ENCODE measurements at regions not wholly inside any gene's neighbourhood (a gene's known extent, or its start where the extent isn't known, plus 50 kb on each side); places are given as distances from the start of the nearest gene placed in this dataset.
A peak's percentile ranks its signal among the peaks of the same experiment; 100 is the strongest.

DNA sequence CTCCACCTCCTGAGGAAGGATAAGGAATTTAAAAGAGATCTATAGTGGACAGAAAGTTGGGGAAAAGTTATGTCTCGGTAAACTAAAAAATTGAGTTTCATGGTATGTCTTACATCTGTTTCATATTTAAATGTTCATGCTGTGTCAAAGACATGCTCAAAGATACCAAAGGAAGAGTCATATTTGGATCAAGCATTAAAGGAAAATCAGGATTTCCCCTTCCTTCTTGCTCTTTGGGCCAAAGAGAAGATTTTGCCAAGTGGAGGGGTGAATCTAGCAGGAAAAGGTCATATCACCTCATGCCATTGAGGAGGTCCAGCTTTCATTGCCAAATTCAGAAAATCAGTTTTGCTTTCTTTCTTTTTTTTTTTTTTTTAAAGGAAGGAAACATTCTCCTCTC is 192.4 kb downstream of the OGFRL1 start:
- no peak for DNase-seq (ENCODE audit: low spot score)

DNA sequence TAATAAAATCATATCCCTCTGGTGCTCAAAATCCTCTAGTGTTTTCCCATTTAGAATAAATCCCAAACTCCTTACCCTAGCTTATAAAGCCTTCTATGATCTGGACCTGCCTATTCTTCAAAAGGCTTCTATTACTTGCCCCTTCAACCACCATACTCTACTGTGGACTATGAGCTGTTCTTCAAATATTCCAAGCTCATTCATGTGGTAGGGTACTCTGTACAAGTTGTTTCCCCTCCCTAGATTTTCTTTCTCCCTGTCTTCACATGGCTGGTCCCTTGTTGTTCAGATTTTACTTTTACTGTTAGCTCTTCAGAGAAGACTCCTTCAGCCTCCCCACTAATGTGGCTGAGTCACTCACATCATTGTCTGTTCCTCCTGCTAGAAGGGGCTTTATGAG is 193.2 kb downstream of the OGFRL1 start:
- DNase-seq (ENCODE audit: low spot score): no peak

DNA sequence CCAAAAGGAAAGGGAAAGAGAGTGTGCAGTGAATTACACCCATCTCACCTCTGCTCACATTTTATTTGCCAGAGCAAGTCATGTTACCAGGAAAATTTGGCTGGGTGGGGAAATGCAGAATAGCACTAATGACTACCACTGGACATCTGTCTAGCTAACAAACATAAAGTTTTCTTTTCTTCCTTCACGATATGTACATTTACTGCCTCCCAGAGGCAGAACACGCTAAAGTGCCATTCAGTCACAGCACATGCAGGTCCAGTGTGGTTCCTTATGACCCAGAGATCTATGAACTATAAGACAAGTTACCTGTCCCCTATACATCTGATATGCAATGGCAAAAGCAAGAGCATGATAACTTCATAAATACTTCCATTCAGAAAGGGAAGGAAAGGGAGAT is 194.1 kb downstream of the OGFRL1 start:
- no peak for DNase-seq (ENCODE audit: low spot score)

DNA sequence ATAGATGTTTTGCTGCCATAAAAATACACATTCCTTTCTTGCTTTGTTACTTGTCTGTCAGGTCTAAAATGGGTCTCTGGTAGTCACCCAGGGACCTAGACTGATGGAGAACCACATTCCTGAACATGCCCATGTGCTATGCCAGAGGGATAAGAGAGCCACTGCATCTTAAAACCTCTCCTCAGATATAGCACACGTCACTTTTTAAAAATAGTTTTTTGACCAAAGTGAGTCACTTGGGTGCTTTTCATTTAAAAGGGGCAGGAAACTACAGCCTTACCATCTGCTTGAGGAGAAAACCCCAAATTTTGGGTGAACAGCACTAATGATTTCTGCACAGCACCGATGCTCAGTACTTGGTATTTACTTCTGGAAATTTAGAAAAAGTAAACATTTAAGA is 197.8 kb downstream of the OGFRL1 start:
- no peak for DNase-seq (ENCODE audit: low spot score)

DNA sequence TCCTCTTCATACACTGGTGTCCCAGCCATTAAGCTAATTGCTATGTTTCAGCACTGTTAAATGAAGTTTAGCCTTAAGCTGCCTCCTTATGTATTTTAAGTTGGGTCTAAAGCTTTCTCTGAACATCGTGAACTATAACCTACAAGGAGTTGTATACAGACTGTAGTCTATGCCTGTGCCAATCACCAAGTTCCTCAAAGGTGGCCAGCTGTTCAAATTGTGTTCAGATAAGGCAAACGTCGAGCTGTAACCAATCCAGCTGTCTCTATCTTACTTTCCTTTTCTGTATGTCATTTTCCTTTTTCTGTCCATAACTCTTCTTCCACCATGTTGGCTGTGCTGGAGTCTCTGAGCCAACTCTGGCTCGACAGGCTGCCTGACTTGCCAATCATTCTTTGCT is 199.6 kb downstream of the OGFRL1 start:
- DNase-seq (ENCODE audit: low spot score): no peak

DNA sequence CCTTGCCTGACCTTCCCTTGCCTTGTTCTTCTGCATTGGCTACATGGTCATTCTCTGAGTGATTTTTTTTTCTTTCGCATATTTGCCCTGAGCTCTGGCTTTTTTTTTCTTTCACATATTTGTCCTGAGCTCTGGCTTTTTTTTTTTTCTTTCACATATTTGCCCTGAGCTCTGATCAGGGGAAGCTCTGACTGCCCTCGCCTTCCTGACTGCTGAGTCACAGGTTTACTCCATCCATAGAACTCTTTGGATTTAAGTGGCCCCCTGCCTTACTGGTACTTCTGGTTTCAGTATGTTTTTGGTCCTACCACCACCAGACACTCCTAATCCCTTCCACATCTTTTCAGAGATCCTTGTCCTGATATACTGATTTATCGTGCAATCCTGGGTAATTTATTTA is 201.1 kb downstream of the OGFRL1 start:
- no peak for DNase-seq (ENCODE audit: low spot score)

DNA sequence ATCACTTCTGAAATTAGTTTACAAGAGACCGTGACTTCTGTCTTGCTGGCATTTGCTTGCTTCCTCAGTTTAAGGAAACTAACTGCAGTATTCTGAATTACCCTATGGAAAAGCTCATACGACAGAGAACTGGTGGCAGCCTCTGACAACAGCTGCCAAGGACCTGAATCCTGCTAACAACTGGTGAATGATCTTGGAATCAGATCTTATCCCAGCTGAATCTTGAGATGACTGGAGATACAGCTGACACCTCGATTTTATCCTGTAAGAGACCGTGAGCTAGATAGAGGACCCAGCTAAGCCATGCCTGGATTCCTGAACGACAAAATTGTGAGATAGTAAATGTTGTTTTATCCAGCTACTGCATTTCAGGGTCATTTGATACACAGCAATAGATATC is 202.3 kb downstream of the OGFRL1 start:
- DNase-seq (ENCODE audit: low spot score): no peak

DNA sequence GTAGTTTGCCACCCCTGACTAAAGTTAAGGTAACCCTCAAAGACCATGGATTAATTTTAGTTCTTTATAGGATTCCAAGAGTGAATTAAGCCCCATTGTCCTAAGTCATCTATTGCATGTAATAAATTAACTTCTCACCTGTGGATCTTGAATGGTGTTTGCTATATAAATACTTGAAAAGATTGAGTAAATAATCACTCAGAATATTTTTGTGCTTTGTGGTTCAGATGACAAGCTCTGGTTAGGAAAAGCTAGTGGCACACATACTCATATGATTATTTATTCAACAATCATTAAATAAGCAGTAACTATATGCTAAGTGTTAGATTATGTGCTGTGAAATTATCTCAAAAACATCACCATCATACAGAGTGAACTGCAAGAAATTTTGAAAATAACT is 203.2 kb downstream of the OGFRL1 start:
- no peak for DNase-seq (ENCODE audit: low spot score)

DNA sequence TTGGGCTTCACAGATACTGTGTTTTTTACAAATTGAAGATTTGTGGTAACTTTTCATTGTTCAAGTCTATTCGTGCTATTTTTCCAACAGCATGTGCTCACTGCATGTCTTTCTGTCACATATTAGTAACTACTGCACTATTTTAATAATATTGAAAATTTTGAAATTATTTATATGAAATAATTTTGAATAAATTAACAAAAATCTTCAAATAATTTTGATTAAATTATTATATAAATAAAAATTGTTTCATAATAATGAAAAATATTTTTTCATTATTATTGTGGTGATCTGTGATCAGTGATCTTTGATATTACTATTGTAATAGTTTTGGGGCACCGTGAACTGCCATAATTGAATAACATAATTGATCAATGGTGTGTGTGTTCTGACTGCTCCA is 204.1 kb downstream of the OGFRL1 start:
- no peak for DNase-seq (ENCODE audit: low spot score)

DNA sequence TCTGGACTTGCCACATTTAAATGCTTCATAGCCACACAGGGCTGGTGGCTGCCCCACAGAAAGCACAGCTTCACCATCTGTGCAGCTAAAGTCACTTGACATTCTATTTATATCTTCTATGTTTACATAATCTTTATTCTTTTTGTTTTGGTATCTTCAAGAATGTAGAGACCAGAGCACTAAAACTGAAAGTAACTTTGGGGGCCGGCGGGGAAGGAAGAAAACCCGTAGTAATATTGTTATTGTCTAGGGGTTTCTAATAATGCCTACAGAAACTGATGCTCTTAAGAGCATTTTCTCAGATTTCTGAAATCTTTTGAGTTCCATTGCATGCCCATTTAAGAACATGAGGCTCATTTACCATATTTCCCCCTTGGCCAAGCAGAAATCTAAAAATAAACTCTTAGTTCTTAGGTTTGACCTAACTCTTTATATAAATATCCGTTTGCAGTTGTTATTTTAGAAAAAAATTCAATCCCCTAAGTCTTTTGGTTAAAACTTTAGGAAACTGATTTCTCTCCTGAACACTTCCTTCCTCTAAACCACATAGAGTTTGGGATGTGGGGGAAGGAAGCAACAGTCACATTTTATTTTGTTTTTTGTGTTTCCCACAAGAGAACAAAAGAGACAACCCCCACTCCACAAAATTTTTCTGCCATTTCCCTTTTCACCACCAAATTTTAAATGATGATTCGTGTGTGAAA is 207.6 kb downstream of the OGFRL1 start:
- DNase-seq (ENCODE audit: low spot score): no peak

DNA sequence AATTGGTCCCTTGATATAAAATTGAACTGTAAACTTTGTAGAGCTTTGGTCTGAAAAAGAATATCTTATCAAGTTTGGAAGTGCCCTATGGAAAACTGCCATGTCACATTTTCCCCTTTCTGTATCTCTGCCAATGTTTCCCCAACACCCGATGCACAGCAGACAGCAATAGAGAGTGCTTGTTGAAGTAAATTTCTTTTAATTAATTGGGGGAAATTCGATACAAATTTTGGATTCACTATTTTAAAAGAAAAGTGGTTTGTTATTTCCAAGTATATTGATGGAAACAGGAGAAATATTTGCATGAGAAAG is 208.1 kb downstream of the OGFRL1 start:
- no peak for DNase-seq (ENCODE audit: low spot score)

DNA sequence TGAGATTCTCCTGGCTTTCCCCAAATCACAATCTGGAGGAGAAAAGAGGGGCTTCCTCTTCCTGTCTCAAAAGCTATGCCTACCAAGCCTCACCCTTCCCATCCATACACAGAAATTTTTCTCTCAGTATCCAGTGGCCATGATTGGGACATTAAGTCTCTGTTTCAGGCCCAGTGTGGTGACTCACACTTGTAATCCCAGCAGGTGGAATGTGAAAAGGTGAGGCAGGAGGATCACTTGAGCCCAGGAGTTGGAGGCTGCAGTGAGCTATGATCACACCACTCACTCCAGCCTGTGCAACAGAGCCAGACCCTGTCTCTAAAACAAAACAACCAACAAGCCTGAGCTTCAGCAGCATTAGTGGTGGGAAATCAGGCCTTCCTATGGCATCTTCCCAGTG is 210.0 kb downstream of the OGFRL1 start:
- DNase-seq (ENCODE audit: low spot score): no peak

DNA sequence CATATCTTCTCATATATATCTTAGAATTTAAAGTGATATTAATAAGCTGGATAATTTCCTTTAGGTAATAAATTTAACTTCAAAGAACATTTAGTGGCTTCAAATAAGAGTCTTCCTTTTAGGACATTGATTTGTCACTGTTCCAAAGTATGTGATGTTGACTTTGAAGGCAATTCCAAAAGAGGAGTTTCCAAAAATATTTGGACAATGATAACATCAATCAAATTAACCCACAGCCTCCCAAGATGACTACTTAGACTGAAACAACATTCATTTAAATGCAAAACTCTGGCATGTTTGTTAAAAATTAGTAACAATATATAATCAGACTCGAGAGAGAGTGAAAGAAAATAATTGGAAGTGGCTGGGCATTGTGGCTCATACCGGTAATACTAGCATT is 211.1 kb downstream of the OGFRL1 start:
- DNase-seq (ENCODE audit: low spot score): no peak

DNA sequence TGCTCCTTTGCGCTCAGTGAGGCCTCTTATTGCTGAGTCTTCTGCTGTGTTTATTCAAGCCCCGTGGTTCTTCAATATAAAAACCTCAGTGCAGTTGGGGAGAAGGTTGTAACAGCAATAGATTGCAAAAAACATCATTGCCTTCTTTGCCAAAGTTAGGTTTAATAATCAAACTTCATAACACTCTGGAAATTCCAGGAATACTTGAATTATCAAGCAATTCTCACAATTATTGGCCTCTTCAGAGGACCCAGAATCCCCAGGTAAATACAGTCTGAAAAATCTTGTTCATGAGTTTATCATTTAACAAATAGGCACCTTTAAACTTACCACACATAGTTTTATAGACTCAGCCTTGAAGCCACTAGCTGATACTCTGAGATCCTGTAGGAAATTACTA is 213.6 kb downstream of the OGFRL1 start:
- DNase-seq (ENCODE audit: low spot score): no peak

DNA sequence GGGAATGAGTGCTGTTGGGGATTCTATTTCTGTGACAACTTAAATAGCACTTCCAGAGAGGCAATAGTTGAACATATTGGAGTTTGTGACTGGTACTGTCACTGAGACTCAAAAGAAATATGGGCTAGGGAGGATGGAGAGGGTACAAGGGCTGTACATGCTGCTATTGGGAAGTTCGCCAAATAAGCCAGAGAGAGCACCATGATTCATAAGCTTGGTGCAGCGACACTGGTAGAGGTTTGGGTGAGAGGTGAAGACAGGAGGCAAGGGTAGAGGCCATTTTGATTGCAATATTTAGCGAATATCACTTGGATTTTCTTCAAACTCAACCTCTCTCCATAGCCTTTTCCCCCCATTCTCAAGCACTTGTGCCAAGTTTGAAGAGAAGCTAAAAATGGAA is 214.3 kb downstream of the OGFRL1 start:
- no peak for DNase-seq (ENCODE audit: low spot score)

DNA sequence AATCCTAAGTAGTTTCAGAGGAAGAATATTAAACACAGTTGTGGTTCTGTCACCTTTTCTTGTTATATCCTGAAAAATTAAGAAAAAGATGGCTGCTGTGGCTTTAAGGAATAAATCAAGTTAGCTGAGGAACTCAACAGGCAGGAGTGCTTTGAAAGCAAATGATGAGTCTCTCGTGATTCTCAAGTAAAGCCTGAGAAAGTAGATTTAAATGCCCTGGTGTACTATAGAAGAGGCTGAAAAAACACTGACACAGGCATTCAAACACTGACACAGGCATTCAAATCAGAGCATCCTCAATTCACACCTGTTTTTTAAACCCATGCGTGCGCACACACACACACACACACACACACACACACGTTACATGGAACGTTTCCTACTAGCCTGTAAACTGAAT is 218.6 kb downstream of the OGFRL1 start:
- no peak for DNase-seq (ENCODE audit: low spot score)

DNA sequence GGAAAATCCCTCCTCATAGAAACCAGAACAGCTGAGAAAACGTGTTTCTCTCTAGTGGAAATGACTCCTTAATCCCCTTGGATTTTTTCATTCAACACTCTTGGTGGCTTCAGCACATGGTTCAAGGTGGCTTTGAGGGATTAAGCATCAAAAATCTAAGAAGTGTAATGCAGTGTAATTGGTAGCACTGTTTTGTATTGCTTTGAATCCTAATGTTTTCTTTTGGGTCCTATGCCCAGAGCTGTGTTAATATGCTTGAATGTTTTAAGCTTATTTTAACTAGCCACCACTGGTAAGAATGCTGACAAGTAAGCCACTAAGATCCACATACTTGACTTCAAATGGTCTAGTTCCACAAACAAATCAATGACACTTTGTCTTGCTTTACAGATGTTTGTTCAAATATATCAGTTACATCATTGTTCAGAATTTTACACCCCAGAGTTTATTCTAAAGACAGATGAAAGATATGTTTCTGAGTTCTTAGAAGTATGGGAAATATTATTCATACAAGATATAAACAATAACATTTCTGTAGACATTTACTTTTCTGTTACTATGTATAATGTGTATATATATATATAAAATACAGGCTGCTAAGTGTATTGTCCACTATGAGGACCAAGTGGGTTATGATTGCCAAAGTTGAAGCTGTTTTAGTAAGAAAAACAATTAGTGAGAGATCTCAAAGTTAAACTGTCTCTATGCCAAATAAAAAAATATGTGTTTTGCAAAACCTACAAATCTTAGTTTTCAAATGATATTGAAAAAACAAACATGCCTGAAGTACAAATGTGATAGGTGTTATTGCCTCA is 220.8 kb downstream of the OGFRL1 start:
- DNase-seq (ENCODE audit: low spot score): no peak

DNA sequence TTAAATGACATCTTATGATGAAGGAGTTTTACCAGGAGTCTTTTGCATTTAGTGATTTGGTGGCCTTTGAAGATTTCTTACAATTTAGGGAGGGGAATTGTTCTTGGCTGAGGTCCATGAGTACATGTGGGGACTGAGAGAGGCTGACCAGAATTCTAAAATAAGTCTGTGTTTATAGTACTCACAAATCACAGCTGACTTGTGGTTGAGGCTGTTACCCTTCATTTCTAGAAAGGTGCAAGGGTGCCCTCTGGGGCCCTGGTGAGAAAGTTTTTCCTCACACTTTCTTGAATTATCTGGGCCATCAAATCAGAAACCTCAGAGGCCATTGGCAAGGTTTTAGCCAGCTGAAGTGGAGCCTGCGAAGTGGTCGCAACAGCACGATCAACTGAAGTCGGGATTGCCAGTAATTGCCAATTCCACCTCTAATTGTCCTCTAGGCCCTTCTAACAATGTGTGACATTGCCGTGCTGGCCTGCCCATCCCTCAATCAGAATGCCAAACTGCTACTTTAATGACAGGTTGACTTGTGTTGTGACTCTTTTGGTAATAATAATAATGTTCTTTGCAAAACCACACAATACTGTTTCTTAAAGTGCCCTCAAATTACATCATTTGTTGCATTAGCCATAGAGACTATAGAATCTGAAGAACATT is 221.6 kb downstream of the OGFRL1 start:
- DNase-seq (ENCODE audit: low spot score): peak; percentile 37

DNA sequence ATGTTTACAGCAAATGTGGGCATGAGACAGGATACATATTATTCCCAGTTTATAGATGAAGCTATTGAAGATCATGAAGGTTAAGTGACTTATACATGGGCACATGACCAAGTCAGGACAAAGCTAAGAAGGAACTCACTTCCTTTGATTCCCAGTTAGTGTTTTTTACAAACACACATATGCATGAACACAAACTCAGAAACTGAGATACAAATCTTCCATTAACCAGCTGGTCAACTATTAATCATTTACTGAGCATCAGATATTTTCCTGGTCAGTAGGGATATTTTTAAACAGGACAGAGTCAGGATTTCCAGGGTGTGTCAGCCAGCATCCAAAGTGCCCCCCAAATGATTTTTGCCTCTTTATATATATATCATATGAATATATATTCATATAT is 222.2 kb downstream of the OGFRL1 start:
- no peak for DNase-seq (ENCODE audit: low spot score)

DNA sequence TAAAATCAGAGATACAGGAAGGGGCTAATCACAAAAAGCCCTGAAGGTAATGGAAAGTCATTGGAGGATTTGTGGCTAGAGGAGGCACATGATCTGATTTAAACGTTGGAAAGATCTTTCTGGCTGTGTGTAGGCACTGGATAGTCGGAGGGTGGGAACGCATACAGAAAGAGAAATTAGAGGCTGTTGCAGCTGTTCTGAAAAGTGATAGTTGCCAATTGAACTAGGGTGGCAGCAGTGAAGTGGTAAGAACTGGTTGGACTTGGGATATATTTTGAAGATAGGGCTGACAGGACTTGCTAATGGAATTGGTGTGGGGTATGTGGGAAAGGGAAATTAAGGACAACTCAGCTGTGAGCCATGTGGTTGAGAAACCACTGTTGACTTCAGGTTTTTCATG is 223.6 kb downstream of the OGFRL1 start:
- no peak for DNase-seq (ENCODE audit: low spot score)

DNA sequence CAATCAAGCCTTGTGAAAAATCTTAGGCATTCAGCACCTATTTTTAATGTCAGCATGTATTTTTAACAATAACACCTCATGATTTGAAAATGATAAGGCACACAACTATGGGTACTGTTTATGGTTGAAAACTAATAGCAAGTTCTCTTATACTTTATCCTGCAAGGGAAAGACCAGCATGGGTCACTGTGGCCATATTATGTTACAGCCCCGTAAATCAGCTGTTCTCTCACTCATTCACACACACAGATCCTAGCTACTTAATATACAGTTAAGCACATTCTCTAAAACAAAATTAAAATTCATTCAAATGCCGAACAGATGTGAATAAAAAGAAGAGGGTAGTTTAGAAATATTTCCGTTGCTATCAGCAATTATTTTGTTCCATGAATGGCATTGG is 224.4 kb downstream of the OGFRL1 start:
- DNase-seq (ENCODE audit: low spot score): no peak

DNA sequence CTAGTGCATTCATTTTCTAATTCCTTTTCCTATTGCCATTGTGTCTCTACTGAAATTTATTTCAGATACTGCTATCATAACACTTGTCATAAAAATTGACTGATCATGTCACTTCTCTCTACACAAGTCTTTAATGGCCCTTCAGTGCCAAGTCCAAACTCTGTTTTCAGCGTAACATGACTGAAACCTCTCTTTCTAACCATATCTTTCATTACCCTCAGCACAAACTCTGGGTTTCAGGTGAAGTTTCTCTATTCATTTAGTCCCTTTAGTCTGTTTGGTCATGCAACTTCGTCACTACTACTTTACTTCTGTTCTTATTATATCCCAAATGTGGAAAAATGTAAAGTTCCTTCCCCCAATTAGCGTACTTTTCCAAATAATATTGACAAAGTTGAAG is 234.9 kb downstream of the OGFRL1 start:
- no peak for DNase-seq (ENCODE audit: low spot score)

DNA sequence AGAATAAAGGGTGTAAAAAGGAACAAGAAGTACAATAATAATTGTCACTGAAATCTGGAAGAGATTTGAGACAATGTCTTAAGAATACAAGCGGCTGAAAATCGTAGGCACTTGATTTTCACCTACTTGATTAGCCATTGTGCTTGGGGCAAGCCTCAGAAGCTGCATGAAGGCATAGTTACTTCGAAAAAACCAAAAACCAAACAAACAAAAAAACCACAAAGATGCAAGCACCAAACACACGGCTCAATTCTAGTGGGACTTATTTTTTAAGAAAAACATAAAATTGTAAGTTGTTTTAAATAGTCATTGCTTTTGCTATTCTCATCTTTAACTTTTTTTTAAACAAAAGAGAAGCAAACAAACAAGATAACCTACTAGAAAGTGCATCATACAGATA is 235.6 kb downstream of the OGFRL1 start:
- DNase-seq (ENCODE audit: low spot score): no peak

DNA sequence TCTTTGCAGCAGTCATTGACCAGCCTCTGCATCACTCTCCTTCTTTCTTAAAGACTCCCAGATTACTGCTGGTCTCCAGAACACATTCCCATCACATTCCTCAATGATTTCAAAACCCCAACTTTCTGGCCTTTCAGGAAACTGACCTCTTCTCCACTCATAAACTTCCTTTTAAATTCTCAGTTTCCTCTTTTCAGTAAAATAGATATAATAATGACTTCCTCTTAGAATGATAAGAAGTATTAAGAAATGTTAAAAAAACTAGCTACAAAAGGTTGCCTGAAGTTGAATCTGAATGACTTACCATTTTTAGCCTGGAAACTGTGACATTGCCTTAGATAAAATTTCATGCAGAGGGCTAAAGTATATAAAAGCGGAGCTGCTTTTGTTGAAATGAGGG is 239.3 kb downstream of the OGFRL1 start:
- DNase-seq (ENCODE audit: low spot score): no peak

Measured in D341Med (cell line).